Fibroblast of lung (primary cell): ENCODE measurements at regions not wholly inside any gene's neighbourhood (a gene's known extent, or its start where the extent isn't known, plus 50 kb on each side); places are given as distances from the start of the nearest gene placed in this dataset.
A peak's percentile ranks its signal among the peaks of the same experiment; 100 is the strongest.

Experiments used
- DNase-seq, 2 donors: peaks; one replicate each; pipeline versions ENCODE4 v3.0.0 to v3.0.0-alpha.2; 2010; ENCODE audit warnings: low read depth in 2 of 2
- H2AFZ ChIP-seq: 2 replicates; pipeline ENCODE4 v1.5.1; 2012; ENCODE audit warnings: low read length, control low read depth, inconsistent platforms
- H3K27ac ChIP-seq: 2 replicates; pipeline ENCODE4 v1.5.1; 2011; ENCODE audit warnings: low read length, control low read depth; ENCODE audit not compliant: insufficient read depth
- H3K27me3 ChIP-seq: 2 replicates; pipeline ENCODE4 v1.5.1; 2011; ENCODE audit warnings: mild to moderate bottlenecking, low read length; ENCODE audit not compliant: control insufficient read depth, insufficient read depth
- H3K36me3 ChIP-seq: 2 replicates; pipeline ENCODE4 v1.5.1; 2011; ENCODE audit warnings: low read length; ENCODE audit not compliant: control insufficient read depth, insufficient read depth
- H3K4me1 ChIP-seq: 2 replicates; pipeline ENCODE4 v1.5.1; 2011; ENCODE audit warnings: low read length; ENCODE audit not compliant: control insufficient read depth, insufficient read depth; ENCODE audit errors: extremely low read depth
- H3K4me2 ChIP-seq: 2 replicates; pipeline ENCODE4 v1.5.1; 2011; ENCODE audit warnings: low read length, control low read depth; ENCODE audit not compliant: insufficient read depth; ENCODE audit errors: extremely low read depth
- H3K4me3 ChIP-seq, 4 experiments: fragments of 200-600 bp in 1 of 4; sonication (generic) in 1 of 4; replicated peaks in 1 of 4; 2 replicates each; pipeline ENCODE4 v1.5.1; 2011 to 2016; ENCODE audit warnings: low read length in 4 of 4, low read depth in 3 of 4, mild to moderate bottlenecking in 3 of 4, control low read depth in 2 of 4, inconsistent platforms in 1 of 4, mixed read lengths in 1 of 4; ENCODE audit not compliant: insufficient read depth in 1 of 4; ENCODE audit errors: control extremely low read depth in 1 of 4
- H3K79me2 ChIP-seq: 2 replicates; pipeline ENCODE4 v1.5.1; 2012; ENCODE audit warnings: mild to moderate bottlenecking, low read length, inconsistent platforms; ENCODE audit not compliant: control insufficient read depth, insufficient read depth
- H3K9ac ChIP-seq: 2 replicates; pipeline ENCODE4 v1.5.1; 2011; ENCODE audit warnings: mild to moderate bottlenecking, low read length, control low read depth; ENCODE audit not compliant: insufficient read depth
- H3K9me3 ChIP-seq: 2 replicates; pipeline ENCODE4 v1.5.1; 2012; ENCODE audit warnings: low read depth, low read length; ENCODE audit not compliant: control insufficient read depth, insufficient read depth
- H4K20me1 ChIP-seq: 2 replicates; pipeline ENCODE4 v1.5.1; 2011; ENCODE audit warnings: low read length; ENCODE audit not compliant: control insufficient read depth, insufficient read depth; ENCODE audit errors: extremely low read depth
- CTCF ChIP-seq, 2 donors: IDR thresholded peaks in 1 of 2; conservative IDR thresholded peaks in 1 of 2; 1 replicate in 1 of 2; 2 replicates in 1 of 2; pipeline ENCODE4 v1.5.1; 2011 to 2012; ENCODE audit warnings: low read length in 2 of 2, control low read depth in 1 of 2, inconsistent platforms in 1 of 2, low read depth in 1 of 2, mild to moderate bottlenecking in 1 of 2
- EZH2 ChIP-seq: IDR thresholded peaks from 2 replicates; pipeline ENCODE4 v1.5.1; 2012; ENCODE audit warnings: low read length, control low read depth, mild to moderate bottlenecking; ENCODE audit errors: missing control alignments

GRCh38 chr17:69650881-69651280 is 236.4 kb downstream of the MAP2K6 start:
- Histone ChIP-seq H3K36me3 (no peaks in the 10 kb centered on the region), H2AFZ (no peak overlapping the region), H3K4me3 (no peak overlapping the region), H3K27ac (no peak overlapping the region), H4K20me1 (no peaks in the 10 kb centered on the region), H3K27me3 (no peaks in the 10 kb centered on the region), H3K9ac (no peak overlapping the region), H3K4me1 (peaks cover 8% of the 10 kb centered on the region), H3K79me2 (no peaks in the 10 kb centered on the region), H3K9me3 (no peaks in the 10 kb centered on the region), H3K4me2 (no peak overlapping the region)
- no peak for TF ChIP-seq CTCF (conservative IDR thresholded peaks at IDR 0.05 in 1 of 2, IDR thresholded peaks at IDR 0.05 in 1 of 2; ENCODE audit: low read depth in 1 of 2, low read length in 2 of 2)
- no peak for TF ChIP-seq EZH2
- DNase-seq, result no peak

- no peak overlapping the region for H3K4me3 ChIP-seq
- TF ChIP-seq CTCF (conservative IDR thresholded peaks at IDR 0.05 in 1 of 2, IDR thresholded peaks at IDR 0.05 in 1 of 2; ENCODE audit: low read depth in 1 of 2, low read length in 2 of 2) (no peak), EZH2 (no peak)
- H3K9ac ChIP-seq, result no peak overlapping the region
- H4K20me1 ChIP-seq, result no peaks in the 10 kb centered on the region
- peaks cover 14% of the 10 kb centered on the region for H3K4me1 ChIP-seq
- DNase-seq, result peak; percentile 6 to 73
- no peaks in the 10 kb centered on the region for H3K27me3 ChIP-seq
- H3K9me3 ChIP-seq, result no peaks in the 10 kb centered on the region
- no peaks in the 10 kb centered on the region for H3K79me2 ChIP-seq
- H3K36me3 ChIP-seq, result no peaks in the 10 kb centered on the region
- H2AFZ ChIP-seq, result no peak overlapping the region
- H3K27ac ChIP-seq, result no peak overlapping the region
- no peak overlapping the region for H3K4me2 ChIP-seq
These were observed 237.4 kb downstream of the MAP2K6 start for GRCh38 chr17:69651921-69652320.

GRCh38 chr17:69654981-69655855 is 240.7 kb downstream of the MAP2K6 start:
- Histone ChIP-seq H2AFZ (no peak overlapping the region), H3K9ac (no peak overlapping the region), H3K79me2 (no peaks in the 10 kb centered on the region), H4K20me1 (no peaks in the 10 kb centered on the region), H3K9me3 (no peaks in the 10 kb centered on the region), H3K27ac (peak overlapping the region; percentile 40), H3K27me3 (no peaks in the 10 kb centered on the region), H3K4me2 (peak overlapping the region; percentile 72), H3K4me3 (no peak overlapping the region), H3K36me3 (no peaks in the 10 kb centered on the region), H3K4me1 (peaks cover 14% of the 10 kb centered on the region)
- TF ChIP-seq CTCF (conservative IDR thresholded peaks at IDR 0.05 in 1 of 2, IDR thresholded peaks at IDR 0.05 in 1 of 2; ENCODE audit: low read depth in 1 of 2, low read length in 2 of 2) (no peak), EZH2 (no peak)
- peak; percentile 93 to 94 for DNase-seq
